Medulla oblongata (tissue), 1 donor: ENCODE measurements at regions not wholly inside any gene's neighbourhood (a gene's known extent, or its start where the extent isn't known, plus 50 kb on each side); places are given as distances from the start of the nearest gene placed in this dataset.

ENCODE experiments used
- DNase-seq: peaks from one replicate; pipeline ENCODE4 v3.0.0-alpha.2; 2015; ENCODE audit errors: extremely low spot score

DNA sequence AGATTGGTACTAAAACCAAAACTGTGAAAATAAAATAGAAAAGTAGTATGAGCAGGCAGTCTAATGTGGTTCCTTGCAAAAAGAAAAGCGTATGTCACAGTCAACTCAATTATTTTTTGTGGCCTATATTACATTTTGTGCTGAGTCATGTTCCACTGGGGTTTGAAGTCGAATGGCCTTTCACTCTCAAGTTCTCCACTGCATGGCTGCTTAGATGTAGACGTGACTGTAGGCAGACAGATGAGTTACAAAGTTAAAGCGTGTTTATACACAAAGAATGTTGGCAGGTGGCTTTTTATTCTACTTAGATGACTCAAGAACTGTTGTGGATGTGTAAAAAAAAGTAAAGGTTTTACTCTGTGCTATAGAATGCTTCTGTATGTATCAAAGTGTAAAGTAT is 133.9 kb downstream of the SLITRK6 start:
- DNase-seq, result no peak

DNA sequence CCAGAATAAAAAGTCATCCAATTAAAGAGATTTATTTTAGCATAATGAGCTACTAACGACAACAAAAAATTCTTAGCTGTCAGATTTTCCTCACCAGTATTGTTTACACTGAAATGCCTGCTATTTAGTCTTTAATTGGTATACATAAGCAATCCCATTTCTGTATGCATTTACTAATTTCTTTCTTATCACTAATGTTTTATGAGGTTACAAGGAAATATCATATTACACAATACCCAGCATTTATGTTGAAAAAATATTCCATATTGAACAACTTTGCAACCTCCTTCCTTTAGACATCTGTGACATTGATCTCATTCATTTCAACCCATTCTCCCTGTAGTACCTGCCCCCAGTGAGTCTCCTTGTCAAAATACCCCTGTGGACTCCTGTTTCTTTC is 135.4 kb downstream of the SLITRK6 start:
- no peak for DNase-seq

GRCh38 chr13:85662186-85662585 is 137.0 kb downstream of the SLITRK6 start:
- DNase-seq, result no peak

- no peak for DNase-seq
These were observed 137.5 kb downstream of the SLITRK6 start for GRCh38 chr13:85661675-85662074.

DNA sequence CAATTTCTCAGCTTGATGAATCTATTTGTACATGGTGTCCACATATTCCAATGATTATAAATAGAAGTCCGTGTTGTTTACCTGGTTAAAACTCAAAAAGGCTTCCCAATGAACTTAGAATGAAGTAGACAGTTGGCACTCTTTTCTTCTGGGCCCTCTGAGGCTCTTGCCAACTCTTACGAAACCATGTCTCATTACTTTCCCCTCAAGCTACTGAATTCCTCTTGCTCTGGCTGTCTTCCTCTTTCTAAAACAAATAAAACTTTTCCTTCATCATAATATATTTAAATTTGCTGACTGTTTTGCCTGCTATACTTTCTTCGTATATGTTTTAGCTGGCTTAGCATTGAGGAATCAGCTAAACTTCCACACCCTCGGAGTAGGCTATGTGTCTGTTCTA is 139.7 kb downstream of the SLITRK6 start:
- no peak for DNase-seq

GRCh38 chr13:85657942-85658341 is 141.3 kb downstream of the SLITRK6 start:
- no peak for DNase-seq

GRCh38 chr13:85655040-85655439 is 144.2 kb downstream of the SLITRK6 start:
- DNase-seq, result no peak

DNA sequence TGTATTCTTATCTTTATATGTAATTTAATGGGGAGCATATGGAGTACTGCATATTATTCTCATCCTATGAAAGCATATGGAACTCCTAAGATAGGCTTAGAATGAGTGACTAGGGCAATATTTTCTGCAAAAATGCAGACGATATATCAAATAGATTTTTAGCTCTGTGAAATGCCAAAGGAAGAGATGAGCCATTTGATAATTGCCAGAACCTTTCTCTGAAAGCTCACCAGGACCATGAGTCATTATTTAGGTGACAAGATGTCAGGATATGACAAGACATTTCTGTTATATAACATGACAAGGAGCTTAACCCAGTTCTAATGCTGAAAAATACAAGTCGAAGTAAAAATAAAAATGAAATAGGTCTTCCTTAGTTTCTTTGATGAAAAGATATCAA is 145.0 kb downstream of the SLITRK6 start:
- no peak for DNase-seq

- DNase-seq, result no peak
These were observed 145.5 kb downstream of the SLITRK6 start for GRCh38 chr13:85653681-85654080.

DNA sequence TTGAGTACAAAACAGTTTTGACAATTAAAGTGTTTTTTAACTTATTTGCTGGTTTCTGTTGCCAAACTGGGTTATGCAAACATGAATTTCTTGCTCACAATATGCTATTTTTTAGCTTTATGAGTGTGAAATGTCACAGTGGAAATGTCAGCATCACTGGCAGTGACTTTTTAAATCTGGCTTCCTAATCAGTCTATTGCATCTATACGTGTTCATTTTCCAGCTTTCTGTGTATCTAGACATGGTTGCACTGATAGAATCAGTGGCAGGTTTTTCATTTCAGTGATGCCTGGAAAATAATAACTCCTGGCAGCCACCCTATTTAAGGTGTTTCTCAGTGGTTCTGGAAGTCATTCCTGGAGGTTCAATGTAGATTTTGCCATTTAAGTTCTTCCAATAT is 146.7 kb downstream of the SLITRK6 start:
- DNase-seq, result no peak

DNA sequence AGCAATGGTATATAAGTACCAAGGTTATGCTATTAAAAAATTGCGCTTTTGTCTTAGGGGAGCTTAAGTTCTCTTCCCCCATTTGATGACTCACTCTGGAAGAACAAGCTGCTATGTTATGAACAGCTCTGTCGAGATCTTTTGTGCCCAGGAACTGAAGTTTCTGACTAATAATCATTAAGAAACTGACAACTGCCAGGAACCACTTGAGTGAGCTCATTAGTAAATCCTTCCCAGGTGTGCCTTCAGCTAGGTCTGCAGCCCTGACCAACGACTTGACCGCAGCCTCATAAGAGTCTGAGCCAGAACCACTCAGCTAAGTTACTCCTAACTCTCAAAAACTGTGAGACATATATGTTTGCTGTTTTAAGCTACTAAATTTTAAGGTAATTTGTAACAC is 147.8 kb downstream of the SLITRK6 start:
- DNase-seq, result no peak

DNA sequence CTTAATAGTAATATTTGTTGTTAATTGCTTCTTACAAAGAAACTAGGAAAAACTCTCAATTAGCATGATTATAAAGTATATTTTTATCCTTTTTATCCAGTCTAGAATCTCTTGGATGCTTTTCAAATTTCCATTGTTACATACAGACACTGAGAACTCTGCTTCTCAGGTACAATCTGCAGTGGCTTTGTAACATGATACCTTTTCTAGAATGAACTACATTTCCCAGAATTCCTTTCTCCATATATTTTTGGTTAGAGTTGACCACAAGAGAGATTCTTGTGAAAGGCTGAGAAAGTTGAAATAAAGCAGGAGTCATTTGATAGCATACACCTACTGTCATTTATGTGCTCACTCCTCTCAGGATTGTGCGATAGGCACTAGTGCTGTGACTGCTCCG is 148.6 kb downstream of the SLITRK6 start:
- DNase-seq, result no peak

GRCh38 chr13:85640727-85641126 is 158.5 kb downstream of the SLITRK6 start:
- DNase-seq, result no peak

- DNase-seq, result no peak
These were observed 160.3 kb downstream of the SLITRK6 start for GRCh38 chr13:85638815-85639393.

DNA sequence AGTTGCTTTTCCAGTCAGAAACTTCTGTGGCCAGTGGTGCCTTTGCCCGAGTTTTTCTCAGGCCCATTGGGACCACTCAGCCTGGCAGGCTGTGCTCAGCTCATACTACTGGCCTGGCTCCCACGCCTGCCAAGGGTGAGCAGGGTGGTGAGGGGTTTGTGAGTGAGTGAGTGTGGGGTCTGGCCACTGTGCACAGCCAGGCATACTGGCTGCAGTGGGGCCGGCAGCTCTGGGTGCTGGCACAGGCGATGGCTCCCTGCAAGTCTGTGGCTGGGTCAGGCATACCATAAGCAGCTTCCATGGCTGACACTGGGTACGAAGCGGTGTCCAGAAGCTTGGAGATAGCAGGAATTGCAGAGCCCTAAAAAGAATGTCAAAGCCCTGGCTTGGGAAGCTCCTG is 161.0 kb downstream of the SLITRK6 start:
- no peak for DNase-seq

DNA sequence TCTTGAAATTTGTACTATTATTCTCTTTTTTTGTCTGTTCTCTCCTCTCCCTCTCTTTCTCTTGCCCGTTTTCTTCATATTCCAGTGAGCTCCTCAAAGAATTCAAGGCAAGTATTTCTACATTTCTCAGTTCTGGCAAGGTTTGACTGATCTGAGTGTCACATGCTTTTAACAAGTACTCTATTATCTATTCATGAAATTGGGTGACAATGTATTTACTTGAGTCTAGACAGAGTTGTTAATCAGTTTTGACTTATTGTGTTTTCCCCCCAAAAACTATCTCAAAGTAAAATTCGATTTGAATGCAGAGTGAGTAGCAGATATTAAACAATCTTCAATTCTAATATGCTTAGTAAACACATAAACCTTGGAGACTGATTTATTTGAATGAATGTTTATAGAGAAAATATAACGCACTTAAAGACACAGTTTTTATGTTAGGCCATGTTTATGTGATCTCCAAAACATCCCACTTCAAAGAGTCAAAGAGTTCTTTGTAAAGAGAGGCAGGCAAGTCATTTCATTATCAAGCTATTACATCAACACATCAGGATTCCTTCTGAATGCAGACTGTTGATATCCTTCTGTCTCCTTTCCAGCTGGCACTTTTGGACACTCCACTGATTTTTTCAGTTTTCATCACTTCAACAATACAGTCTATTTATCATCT is 166.6 kb downstream of the SLITRK6 start:
- DNase-seq, result peak; percentile 33

DNA sequence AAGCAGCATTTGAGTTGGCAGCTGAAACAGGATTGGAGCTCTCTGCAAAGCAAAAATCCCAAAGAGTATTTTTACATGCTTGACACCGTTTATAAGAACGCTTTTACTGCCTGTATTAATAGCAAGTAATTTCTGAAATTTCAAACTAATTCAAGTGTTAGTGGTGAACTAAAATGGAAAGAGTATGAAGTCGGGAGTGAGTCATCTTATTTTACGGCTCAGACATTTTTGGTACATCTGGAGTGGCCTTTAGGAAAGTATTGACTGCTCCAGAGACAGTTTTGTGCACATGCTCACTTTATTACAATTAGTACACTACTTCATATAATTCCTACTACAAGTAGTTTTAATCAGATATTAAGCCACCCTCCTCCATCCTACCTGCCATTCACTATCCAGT is 167.4 kb downstream of the SLITRK6 start:
- no peak for DNase-seq

GRCh38 chr13:85626603-85627002 is 172.6 kb downstream of the SLITRK6 start:
- DNase-seq, result no peak

GRCh38 chr13:85619321-85619720 is 179.9 kb downstream of the SLITRK6 start:
- no peak for DNase-seq

DNA sequence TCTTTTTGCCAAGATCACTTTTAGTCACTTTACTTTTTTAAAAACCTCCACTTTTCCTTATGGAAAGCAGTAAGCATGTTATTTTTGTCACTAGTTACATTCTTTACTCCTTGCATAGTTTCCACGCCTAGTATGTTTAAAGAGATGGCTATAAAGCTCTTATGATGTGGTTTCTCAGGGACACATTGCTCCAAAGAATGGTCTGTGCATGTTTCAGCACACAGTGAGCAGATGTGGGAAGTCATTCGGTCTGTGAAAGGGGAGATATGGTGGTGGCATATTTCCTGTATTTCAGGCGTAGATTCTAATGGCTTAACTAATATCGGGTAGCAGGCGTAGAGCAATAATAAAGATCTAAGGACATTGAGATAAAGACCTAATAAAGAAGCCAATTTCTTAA is 180.7 kb downstream of the SLITRK6 start:
- DNase-seq, result no peak

DNA sequence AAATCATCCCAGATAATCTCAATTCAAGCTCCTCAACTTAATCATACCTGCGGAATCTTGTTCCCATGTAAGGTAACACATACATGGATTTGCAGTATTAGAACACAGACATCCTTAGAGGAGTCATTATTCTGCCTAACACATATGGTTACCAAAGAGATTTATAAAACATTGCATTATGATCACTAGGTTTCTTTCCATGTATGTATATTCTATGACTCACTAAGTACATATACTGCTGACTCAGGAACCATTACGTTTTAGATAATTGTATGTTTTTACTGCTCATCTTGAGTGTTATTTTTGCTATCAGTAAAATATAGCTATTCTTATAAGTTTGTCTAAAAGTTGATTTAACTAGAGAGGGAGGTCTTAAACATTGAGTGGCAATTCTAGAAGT is 182.9 kb downstream of the SLITRK6 start:
- DNase-seq, result no peak

- DNase-seq, result no peak
These were observed 184.2 kb downstream of the SLITRK6 start for GRCh38 chr13:85615031-85615430.

GRCh38 chr13:85610024-85610423 is 189.2 kb downstream of the SLITRK6 start:
- DNase-seq, result no peak

GRCh38 chr13:85608255-85608829 is 190.9 kb downstream of the SLITRK6 start:
- no peak for DNase-seq
